ENCODE measurements at regions not wholly inside any gene's neighbourhood (a gene's known extent, or its start where the extent isn't known, plus 50 kb on each side); places are given as distances from the start of the nearest gene placed in this dataset.

DNA sequence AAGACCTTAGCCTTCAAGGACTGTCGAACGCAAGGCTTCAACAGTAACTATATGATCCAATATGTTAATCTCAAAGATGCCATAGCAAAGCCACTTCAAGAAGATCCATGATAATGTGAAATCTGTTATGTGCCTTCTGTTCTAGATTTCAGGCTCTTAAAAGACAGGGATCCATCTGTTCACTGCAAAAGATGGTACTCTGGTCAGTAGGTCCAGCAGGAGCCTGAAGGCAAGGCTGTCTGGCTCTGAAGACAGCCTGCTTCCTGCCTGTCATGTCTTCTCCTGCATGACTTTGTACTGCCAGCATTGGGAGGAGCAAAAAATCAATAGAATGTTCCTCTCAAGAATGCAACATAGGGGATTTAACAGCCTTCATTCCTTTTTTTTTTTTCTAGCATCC lies 270.8 kb upstream of the PARD3B start:
- TF ChIP-seq, protein P1, sequence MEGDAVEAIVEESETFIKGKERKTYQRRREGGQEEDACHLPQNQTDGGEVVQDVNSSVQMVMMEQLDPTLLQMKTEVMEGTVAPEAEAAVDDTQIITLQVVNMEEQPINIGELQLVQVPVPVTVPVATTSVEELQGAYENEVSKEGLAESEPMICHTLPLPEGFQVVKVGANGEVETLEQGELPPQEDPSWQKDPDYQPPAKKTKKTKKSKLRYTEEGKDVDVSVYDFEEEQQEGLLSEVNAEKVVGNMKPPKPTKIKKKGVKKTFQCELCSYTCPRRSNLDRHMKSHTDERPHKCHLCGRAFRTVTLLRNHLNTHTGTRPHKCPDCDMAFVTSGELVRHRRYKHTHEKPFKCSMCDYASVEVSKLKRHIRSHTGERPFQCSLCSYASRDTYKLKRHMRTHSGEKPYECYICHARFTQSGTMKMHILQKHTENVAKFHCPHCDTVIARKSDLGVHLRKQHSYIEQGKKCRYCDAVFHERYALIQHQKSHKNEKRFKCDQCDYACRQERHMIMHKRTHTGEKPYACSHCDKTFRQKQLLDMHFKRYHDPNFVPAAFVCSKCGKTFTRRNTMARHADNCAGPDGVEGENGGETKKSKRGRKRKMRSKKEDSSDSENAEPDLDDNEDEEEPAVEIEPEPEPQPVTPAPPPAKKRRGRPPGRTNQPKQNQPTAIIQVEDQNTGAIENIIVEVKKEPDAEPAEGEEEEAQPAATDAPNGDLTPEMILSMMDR (IDR thresholded peaks at IDR 0.05) = no peak
- TF ChIP-seq POLR2A (IDR thresholded peaks at IDR 0.05) = no peak
- no peak for TF ChIP-seq POLR2AphosphoS5 (IDR thresholded peaks at IDR 0.05)

Measured in stomach (tissue), 4 donors.